Limb (tissue), 2 donors: ENCODE measurements at regions not wholly inside any gene's neighbourhood (a gene's known extent, or its start where the extent isn't known, plus 50 kb on each side); places are given as distances from the start of the nearest gene placed in this dataset.
"Not testable (repeated sequence)": the region's sequence is repeated elsewhere in the genome, so short reads cannot be mapped to it uniquely, and the experiment has no call there.

ENCODE experiments used
- DNase-seq, 2 donors: peaks; one replicate each; pipeline ENCODE4 v3.0.0-alpha.2; 2016; ENCODE audit errors: extremely low spot score in 2 of 2

GRCh38 chr2:65957886-65958285 is 477.0 kb upstream of the MEIS1 start:
- DNase-seq = no peak

GRCh38 chr2:65957454-65957853 is 477.5 kb upstream of the MEIS1 start:
- DNase-seq = no peak

GRCh38 chr2:65955259-65955658 is 479.7 kb upstream of the MEIS1 start:
- DNase-seq = no peak

GRCh38 chr2:65952966-65953761 is 481.8 kb upstream of the MEIS1 start:
- no peak for DNase-seq

GRCh38 chr2:65944213-65944612 is 490.7 kb upstream of the MEIS1 start:
- DNase-seq = no peak

- DNase-seq = no peak
Measured at GRCh38 chr2:65943099-65943786, 491.7 kb upstream of the MEIS1 start.

GRCh38 chr2:65940856-65941255 is 494.1 kb upstream of the MEIS1 start:
- no peak for DNase-seq

GRCh38 chr2:65939687-65940086 is 495.2 kb upstream of the MEIS1 start:
- DNase-seq = no peak

GRCh38 chr2:65937379-65938160 is 497.4 kb upstream of the MEIS1 start:
- DNase-seq = no peak

GRCh38 chr2:65934992-65935629 is 499.8 kb upstream of the MEIS1 start:
- DNase-seq = no peak

GRCh38 chr2:65932571-65932970 is 500.2 kb upstream of the SPRED2 start:
- no peak for DNase-seq

- no peak for DNase-seq
Measured at GRCh38 chr2:65931056-65931455, 498.7 kb upstream of the SPRED2 start.

- DNase-seq = no peak
Measured at GRCh38 chr2:65930259-65930658, 497.9 kb upstream of the SPRED2 start.

- not testable (repeated sequence) for DNase-seq
Measured at GRCh38 chr2:65929664-65930063, 497.3 kb upstream of the SPRED2 start.

GRCh38 chr2:65922794-65923193 is 490.4 kb upstream of the SPRED2 start:
- DNase-seq = no peak

GRCh38 chr2:65922030-65922429 is 489.6 kb upstream of the SPRED2 start:
- no peak for DNase-seq

- DNase-seq = no peak
Measured at GRCh38 chr2:65921116-65921515, 488.7 kb upstream of the SPRED2 start.

GRCh38 chr2:65920659-65921058 is 488.3 kb upstream of the SPRED2 start:
- no peak for DNase-seq

- no peak for DNase-seq
Measured at GRCh38 chr2:65919550-65920188, 487.3 kb upstream of the SPRED2 start.

GRCh38 chr2:65918760-65919187 is 486.4 kb upstream of the SPRED2 start:
- DNase-seq = no peak

- DNase-seq = no peak
Measured at GRCh38 chr2:65917986-65918385, 485.6 kb upstream of the SPRED2 start.
